Nephron (organoid): ENCODE measurements at regions not wholly inside any gene's neighbourhood (a gene's known extent, or its start where the extent isn't known, plus 50 kb on each side); places are given as distances from the start of the nearest gene placed in this dataset.

ENCODE experiments used
- H3K27ac Mint-ChIP-seq, 3 experiments: 2 replicates each; pipeline ENCODE4 v1.8.0; 2020; ENCODE audit warnings: mixed read lengths in 3 of 3, mild to moderate bottlenecking in 2 of 3, moderate library complexity in 1 of 3
- H3K27me3 Mint-ChIP-seq: 2 replicates; pipeline ENCODE4 v1.8.0; 2021; ENCODE audit warnings: low read depth, mild to moderate bottlenecking, moderate library complexity, mixed read lengths
- H3K36me3 Mint-ChIP-seq: 2 replicates; pipeline ENCODE4 v1.8.0; 2020; ENCODE audit warnings: low read depth, mixed read lengths
- H3K4me1 Mint-ChIP-seq: 2 replicates; pipeline ENCODE4 v1.8.0; 2020; ENCODE audit warnings: mixed read lengths
- H3K4me3 Mint-ChIP-seq, 3 experiments: 2 replicates each; pipeline ENCODE4 v1.8.0; 2020; ENCODE audit warnings: mild to moderate bottlenecking in 3 of 3, mixed read lengths in 3 of 3, moderate library complexity in 2 of 3
- H3K9me3 Mint-ChIP-seq: 2 replicates; pipeline ENCODE4 v1.8.0; 2020; ENCODE audit warnings: mixed read lengths
- TF ChIP-seq, protein P1 (sequence below), 3 experiments: fragments of 200-600 bp; sonication (generic); IDR thresholded peaks; one replicate each; pipeline ENCODE4 v1.5.0; 2021; ENCODE audit warnings: antibody characterized with exemption in 3 of 3; ENCODE audit not compliant: unreplicated experiment in 3 of 3

DNA sequence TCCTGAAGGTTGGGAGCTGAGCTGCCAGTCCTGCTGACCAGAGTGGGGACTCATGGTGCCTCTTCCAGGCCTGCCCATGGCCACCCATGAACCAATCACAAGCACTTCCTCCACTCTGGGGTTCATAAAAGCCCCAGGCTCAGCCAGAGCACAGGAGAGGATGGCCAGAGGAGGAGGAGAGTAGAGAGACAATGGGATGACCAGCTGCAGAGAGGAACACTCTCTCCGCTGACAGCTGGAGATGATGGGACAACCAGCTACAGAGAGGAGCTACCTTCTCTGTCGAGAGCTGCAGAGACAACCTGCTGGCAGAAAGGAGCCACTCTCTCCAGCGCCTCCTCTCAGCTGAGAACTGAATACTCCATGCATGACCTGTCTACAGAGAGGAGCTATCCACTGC lies 886.1 kb downstream of the BCL11B start:
- Mint-ChIP-seq H3K27ac (no peak overlapping the region), H3K36me3 (no peaks in the 10 kb centered on the region), H3K4me3 (no peak overlapping the region), H3K4me1 (no peaks in the 10 kb centered on the region), H3K27me3 (no peaks in the 10 kb centered on the region), H3K9me3 (peaks cover 2% of the 10 kb centered on the region)
- TF ChIP-seq, protein P1, sequence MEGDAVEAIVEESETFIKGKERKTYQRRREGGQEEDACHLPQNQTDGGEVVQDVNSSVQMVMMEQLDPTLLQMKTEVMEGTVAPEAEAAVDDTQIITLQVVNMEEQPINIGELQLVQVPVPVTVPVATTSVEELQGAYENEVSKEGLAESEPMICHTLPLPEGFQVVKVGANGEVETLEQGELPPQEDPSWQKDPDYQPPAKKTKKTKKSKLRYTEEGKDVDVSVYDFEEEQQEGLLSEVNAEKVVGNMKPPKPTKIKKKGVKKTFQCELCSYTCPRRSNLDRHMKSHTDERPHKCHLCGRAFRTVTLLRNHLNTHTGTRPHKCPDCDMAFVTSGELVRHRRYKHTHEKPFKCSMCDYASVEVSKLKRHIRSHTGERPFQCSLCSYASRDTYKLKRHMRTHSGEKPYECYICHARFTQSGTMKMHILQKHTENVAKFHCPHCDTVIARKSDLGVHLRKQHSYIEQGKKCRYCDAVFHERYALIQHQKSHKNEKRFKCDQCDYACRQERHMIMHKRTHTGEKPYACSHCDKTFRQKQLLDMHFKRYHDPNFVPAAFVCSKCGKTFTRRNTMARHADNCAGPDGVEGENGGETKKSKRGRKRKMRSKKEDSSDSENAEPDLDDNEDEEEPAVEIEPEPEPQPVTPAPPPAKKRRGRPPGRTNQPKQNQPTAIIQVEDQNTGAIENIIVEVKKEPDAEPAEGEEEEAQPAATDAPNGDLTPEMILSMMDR (IDR thresholded peaks at IDR 0.05; ENCODE audit: unreplicated experiment in 3 of 3), result no peak

DNA sequence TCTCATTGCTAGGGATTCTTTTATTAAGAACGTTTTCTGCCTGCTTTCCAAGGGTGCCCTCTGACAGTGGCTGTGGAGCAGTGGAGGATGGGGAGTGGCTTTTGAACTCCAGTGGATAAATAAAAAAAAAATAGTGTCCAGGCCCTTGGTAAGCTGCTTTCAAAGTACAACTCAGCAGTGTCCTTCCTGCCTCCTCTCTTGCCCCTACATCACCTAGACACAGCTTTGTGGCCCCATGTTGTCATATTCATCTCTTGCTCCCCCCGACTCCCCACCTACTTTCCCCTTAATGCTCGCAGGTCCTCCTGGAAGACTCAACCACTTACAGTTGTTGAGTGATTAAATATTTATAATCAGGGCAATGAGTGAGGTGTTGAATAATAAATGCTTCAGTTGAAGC lies 880.9 kb downstream of the BCL11B start:
- peaks cover 6% of the 10 kb centered on the region for H3K27me3 Mint-ChIP-seq
- H3K4me1 Mint-ChIP-seq, result no peaks in the 10 kb centered on the region
- H3K4me3 Mint-ChIP-seq, result no peak overlapping the region
- H3K27ac Mint-ChIP-seq, result no peak overlapping the region
- TF ChIP-seq, protein P1 (IDR thresholded peaks at IDR 0.05; ENCODE audit: unreplicated experiment in 3 of 3), result no peak
- peaks cover 2% of the 10 kb centered on the region for H3K9me3 Mint-ChIP-seq
- H3K36me3 Mint-ChIP-seq, result no peaks in the 10 kb centered on the region

GRCh38 chr14:98393527-98393926 lies 878.5 kb downstream of the BCL11B start:
- Mint-ChIP-seq H3K4me3 (no peak overlapping the region), H3K27ac (no peak overlapping the region), H3K4me1 (no peaks in the 10 kb centered on the region), H3K9me3 (peaks cover 2% of the 10 kb centered on the region), H3K36me3 (no peaks in the 10 kb centered on the region), H3K27me3 (peaks cover 6% of the 10 kb centered on the region)
- TF ChIP-seq, protein P1 (IDR thresholded peaks at IDR 0.05; ENCODE audit: unreplicated experiment in 3 of 3), result no peak

DNA sequence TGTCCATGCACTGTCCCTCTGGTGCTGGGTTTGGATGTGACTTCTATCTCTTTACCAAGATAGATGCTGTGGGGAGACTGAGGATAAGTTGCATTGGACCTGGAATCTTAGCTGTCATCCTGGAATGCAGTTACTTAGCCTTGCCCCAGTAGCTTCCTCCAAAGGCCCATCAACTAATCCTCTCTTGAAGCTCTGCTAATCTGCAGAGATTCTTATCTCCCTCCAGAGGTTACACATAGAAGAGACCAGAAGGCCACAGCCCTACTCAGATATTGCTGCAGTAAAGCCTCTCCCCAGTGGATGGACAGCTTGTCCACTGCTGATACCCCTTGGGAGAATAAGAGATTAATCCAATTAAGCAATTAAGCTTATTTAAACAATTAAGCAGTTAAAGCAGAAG lies 867.2 kb downstream of the BCL11B start:
- TF ChIP-seq, protein P1 (IDR thresholded peaks at IDR 0.05; ENCODE audit: unreplicated experiment in 3 of 3), result no peak
- Mint-ChIP-seq H3K27ac (no peak overlapping the region), H3K4me1 (peaks cover 6% of the 10 kb centered on the region), H3K27me3 (peaks cover 6% of the 10 kb centered on the region), H3K36me3 (no peaks in the 10 kb centered on the region), H3K9me3 (no peaks in the 10 kb centered on the region), H3K4me3 (no peak overlapping the region)

- Mint-ChIP-seq H3K4me1 (peaks cover 6% of the 10 kb centered on the region), H3K9me3 (no peaks in the 10 kb centered on the region), H3K36me3 (no peaks in the 10 kb centered on the region), H3K27me3 (no peaks in the 10 kb centered on the region), H3K4me3 (no peak overlapping the region), H3K27ac (no peak overlapping the region)
- TF ChIP-seq, protein P1 (IDR thresholded peaks at IDR 0.05; ENCODE audit: unreplicated experiment in 3 of 3), result no peak
These were observed 863.9 kb downstream of the BCL11B start for GRCh38 chr14:98408024-98408555.

- no peaks in the 10 kb centered on the region for H3K36me3 Mint-ChIP-seq
- H3K4me3 Mint-ChIP-seq, result no peak overlapping the region
These were observed 863.3 kb downstream of the BCL11B start for GRCh38 chr14:98408713-98409112.

More at GRCh38 chr14:98408713-98409112, 863.3 kb downstream of the BCL11B start:
- Mint-ChIP-seq H3K4me1 (peaks cover 6% of the 10 kb centered on the region), H3K27me3 (no peaks in the 10 kb centered on the region), H3K9me3 (no peaks in the 10 kb centered on the region), H3K27ac (no peak overlapping the region)
- TF ChIP-seq, protein P1 (IDR thresholded peaks at IDR 0.05; ENCODE audit: unreplicated experiment in 3 of 3), result no peak
